GM06990 (cell line): ENCODE measurements at regions not wholly inside any gene's neighbourhood (a gene's known extent, or its start where the extent isn't known, plus 50 kb on each side); places are given as distances from the start of the nearest gene placed in this dataset.

Experiments used
- DNase-seq: peaks from one replicate; pipeline ENCODE4 v3.0.0-alpha.2; 2011; ENCODE audit not compliant: insufficient read length; ENCODE audit errors: extremely low read depth
- H3K27me3 ChIP-seq: replicated peaks from 2 replicates; pipeline ENCODE4 v1.6.0; 2011; ENCODE audit warnings: low read length; ENCODE audit not compliant: control insufficient read depth, insufficient read depth
- H3K36me3 ChIP-seq: 2 replicates; pipeline ENCODE4 v1.5.1; 2011; ENCODE audit warnings: low read length; ENCODE audit not compliant: control insufficient read depth, insufficient read depth
- H3K4me3 ChIP-seq: replicated peaks from 2 replicates; pipeline ENCODE4 v1.5.1; 2011; ENCODE audit warnings: low read depth, mild to moderate bottlenecking, control low read depth, low read length
- TF ChIP-seq, protein P1 (sequence below): IDR thresholded peaks from 2 replicates; pipeline ENCODE4 v1.5.1; 2011; ENCODE audit warnings: low read length, control low read depth, mild to moderate bottlenecking, inconsistent platforms; ENCODE audit not compliant: insufficient read depth, poor library complexity, severe bottlenecking

DNA sequence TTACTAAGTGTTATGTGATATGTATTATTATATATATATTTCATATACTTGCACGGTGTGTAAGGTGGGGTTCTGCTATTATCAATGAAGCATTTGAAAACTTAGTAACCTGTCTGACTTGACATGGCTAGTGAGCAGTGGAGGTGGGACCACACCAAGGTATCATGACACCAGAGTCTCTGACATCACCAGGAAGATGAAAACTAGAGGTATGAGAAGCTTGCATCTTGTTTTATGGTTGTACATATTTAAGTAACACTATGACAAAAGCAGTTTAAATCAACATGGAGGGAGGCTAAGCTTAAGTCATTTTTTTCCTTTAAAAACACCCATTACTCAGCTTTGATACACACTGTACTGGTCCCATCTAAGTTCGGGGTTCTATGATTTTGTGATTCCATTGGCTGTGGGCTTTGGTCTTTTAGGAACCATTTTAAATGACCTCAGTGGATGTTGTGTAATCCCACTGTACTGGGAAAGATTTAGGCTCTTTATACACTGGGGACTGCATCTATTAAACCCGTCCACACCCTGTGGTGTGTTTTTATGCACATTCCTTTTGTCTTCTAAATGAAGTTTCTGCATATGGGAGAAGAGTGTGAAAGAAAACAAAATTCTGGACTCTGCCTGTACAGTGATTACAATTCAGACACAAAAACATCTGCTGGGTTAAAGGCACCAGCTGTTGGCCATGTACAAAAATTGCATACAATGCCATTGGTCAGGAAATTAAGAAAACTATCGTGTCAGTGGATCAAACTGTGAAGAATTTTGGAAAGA, 570.6 kb downstream of the SPRY1 start:
- DNase-seq, result no peak
- no peaks in the 10 kb centered on the region for H3K27me3 ChIP-seq
- TF ChIP-seq, protein P1, sequence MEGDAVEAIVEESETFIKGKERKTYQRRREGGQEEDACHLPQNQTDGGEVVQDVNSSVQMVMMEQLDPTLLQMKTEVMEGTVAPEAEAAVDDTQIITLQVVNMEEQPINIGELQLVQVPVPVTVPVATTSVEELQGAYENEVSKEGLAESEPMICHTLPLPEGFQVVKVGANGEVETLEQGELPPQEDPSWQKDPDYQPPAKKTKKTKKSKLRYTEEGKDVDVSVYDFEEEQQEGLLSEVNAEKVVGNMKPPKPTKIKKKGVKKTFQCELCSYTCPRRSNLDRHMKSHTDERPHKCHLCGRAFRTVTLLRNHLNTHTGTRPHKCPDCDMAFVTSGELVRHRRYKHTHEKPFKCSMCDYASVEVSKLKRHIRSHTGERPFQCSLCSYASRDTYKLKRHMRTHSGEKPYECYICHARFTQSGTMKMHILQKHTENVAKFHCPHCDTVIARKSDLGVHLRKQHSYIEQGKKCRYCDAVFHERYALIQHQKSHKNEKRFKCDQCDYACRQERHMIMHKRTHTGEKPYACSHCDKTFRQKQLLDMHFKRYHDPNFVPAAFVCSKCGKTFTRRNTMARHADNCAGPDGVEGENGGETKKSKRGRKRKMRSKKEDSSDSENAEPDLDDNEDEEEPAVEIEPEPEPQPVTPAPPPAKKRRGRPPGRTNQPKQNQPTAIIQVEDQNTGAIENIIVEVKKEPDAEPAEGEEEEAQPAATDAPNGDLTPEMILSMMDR, result no peak
- H3K36me3 ChIP-seq, result no peaks in the 10 kb centered on the region
- no peak overlapping the region for H3K4me3 ChIP-seq

DNA sequence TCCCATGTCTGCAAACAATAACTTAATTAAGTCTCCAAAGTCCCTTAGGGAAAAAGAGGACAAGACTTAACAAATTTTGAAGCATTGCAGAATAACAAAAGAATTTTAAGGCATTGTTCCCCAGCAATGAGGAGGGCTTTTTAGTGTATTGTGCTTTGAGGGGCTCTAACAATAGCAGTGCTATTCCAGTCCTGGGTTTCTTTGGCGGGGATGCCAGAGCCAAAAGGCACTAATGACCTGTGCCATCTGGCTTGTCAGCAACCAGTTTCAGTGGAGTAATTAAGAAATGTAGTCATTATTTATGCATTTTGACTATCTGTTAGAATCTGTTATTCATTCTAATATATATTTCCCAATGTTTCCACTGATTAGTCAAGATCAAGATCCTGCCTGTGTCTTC, 575.4 kb downstream of the SPRY1 start:
- Histone ChIP-seq H3K4me3 (no peak overlapping the region), H3K36me3 (no peaks in the 10 kb centered on the region), H3K27me3 (no peaks in the 10 kb centered on the region)
- TF ChIP-seq, protein P1, result no peak
- DNase-seq, result no peak

DNA sequence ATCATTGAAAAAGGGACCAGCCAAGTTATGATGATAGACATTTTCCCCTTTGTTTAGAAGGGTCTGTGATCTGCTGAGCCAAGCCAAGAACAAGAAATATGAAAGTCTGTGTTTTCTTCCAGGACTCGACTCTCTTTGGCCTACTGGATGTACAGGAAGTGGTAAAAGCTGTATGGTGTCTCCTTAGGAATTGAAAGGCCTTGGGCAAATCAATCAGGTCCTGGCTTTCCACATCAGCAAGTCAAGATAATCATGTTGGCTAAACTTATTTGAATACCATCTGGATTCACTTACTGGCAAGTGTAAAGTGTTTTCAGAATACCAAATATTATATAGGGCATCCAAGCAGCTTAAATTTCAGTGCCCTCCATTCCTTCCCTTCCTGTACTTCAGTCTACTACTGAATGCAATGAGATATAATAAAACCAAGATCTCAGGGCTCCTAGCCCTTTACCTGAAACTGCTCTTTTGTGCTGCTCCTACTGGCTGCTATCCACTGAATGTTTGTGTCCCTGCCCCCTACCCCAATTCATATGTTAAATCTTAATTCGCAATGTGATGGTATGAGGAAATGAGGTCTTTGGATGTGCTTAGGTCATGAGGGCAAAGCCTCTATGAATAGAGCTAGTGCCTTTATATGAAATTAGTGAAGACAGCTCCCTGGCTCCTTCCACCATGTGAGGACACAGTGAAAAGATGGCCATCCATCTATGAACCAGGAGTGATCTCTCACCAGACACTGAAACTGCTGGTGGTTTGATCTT, 578.0 kb downstream of the SPRY1 start:
- Histone ChIP-seq H3K36me3 (no peaks in the 10 kb centered on the region), H3K27me3 (no peaks in the 10 kb centered on the region), H3K4me3 (no peak overlapping the region)
- TF ChIP-seq, protein P1, result no peak
- no peak for DNase-seq

DNA sequence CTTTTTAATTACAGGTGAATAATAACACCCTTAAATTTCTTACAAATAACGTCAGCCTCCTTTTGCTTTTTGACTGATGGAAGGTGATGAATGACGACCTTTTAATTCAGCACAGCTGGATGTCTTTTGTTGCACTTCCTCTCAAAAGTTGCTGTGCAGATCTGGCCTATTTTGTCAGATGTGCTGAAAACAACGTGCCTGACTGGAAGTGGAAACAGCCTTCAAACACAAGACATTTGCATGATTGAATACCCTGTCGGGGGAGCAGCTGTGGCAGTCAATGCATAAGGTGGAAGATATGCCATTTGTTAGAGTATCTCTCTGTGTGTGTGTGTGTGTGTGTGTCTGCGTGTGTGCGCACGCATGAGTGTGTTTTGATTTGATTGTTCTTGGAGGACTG, 579.7 kb downstream of the SPRY1 start:
- Histone ChIP-seq H3K4me3 (no peak overlapping the region), H3K27me3 (no peaks in the 10 kb centered on the region), H3K36me3 (no peaks in the 10 kb centered on the region)
- no peak for DNase-seq
- TF ChIP-seq, protein P1, result no peak

DNA sequence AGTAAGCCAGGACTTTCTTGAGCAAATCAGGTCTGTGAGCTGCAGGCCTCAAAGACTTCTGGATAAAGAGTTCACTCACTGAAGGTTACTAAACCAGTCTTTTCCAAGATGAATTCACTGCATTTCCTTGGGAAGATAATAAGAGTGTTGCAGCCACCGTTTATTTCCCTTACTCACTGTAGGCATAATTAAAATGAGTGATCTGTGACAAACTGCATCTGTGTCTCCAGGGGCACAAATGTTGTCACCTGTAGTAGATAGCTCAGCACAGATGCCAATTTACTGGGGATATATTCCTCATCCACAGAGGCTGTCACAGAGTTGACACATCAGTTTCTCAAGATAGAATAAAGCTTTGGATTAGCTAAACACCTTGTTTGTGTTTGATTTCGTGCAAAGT, 580.2 kb downstream of the SPRY1 start:
- Histone ChIP-seq H3K4me3 (no peak overlapping the region), H3K36me3 (no peaks in the 10 kb centered on the region), H3K27me3 (no peaks in the 10 kb centered on the region)
- TF ChIP-seq, protein P1, result no peak
- DNase-seq, result no peak
